ENCODE measurements at regions not wholly inside any gene's neighbourhood (a gene's known extent, or its start where the extent isn't known, plus 50 kb on each side); places are given as distances from the start of the nearest gene placed in this dataset.

DNA sequence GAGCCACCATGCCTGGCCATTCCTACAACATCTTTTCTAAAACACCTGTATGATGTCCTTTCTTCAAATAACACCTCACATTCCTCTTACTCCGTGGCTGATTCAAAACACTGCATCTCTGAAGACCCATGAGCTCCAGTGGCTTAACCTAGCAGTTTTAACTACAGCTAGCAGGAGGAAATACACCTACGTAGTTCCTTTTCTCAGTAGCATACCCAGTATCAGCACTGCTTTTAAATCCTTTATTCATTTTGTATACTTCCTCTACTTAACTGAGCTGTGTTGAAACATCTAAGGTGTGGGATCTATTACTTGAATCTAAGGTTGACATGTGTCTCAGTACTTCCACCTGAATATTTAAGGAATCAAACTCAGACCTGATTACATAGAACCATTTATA is 113.6 kb upstream of the CCDC28A start:
- Histone ChIP-seq H3K27me3 (ENCODE audit: control insufficient read depth in 1 of 2, insufficient read depth in 2 of 2, low read length in 2 of 2) (no peaks in the 10 kb centered on the region), H4K20me1 (ENCODE audit: insufficient read depth, low read length) (no peaks in the 10 kb centered on the region), H3K4me1 (ENCODE audit: insufficient read depth, low read length) (peaks cover 29% of the 10 kb centered on the region), H3K4me3 (replicated peaks in 1 of 3; ENCODE audit: insufficient read depth in 1 of 3, low read depth in 2 of 3, low read length in 3 of 3) (no peak overlapping the region), H3K9ac (ENCODE audit: insufficient read depth, low read depth, low read length) (no peak overlapping the region), H3K79me2 (ENCODE audit: insufficient read depth, low read length) (no peaks in the 10 kb centered on the region), H2AFZ (ENCODE audit: low read length) (no peak overlapping the region), H3K4me2 (ENCODE audit: low read depth, low read length) (no peak overlapping the region), H3K9me3 (ENCODE audit: low read length) (no peaks in the 10 kb centered on the region), H3K27ac (ENCODE audit: extremely low read length, insufficient read depth, low read length) (no peak overlapping the region), H3K36me3 (replicated peaks in 1 of 2; ENCODE audit: control insufficient read depth in 1 of 2, insufficient read depth in 2 of 2, low read length in 2 of 2) (no peaks in the 10 kb centered on the region)
- TF ChIP-seq HDAC6 (IDR thresholded peaks at IDR 0.05; ENCODE audit: low read depth, low read length) = no peak
- TF ChIP-seq, protein P1, sequence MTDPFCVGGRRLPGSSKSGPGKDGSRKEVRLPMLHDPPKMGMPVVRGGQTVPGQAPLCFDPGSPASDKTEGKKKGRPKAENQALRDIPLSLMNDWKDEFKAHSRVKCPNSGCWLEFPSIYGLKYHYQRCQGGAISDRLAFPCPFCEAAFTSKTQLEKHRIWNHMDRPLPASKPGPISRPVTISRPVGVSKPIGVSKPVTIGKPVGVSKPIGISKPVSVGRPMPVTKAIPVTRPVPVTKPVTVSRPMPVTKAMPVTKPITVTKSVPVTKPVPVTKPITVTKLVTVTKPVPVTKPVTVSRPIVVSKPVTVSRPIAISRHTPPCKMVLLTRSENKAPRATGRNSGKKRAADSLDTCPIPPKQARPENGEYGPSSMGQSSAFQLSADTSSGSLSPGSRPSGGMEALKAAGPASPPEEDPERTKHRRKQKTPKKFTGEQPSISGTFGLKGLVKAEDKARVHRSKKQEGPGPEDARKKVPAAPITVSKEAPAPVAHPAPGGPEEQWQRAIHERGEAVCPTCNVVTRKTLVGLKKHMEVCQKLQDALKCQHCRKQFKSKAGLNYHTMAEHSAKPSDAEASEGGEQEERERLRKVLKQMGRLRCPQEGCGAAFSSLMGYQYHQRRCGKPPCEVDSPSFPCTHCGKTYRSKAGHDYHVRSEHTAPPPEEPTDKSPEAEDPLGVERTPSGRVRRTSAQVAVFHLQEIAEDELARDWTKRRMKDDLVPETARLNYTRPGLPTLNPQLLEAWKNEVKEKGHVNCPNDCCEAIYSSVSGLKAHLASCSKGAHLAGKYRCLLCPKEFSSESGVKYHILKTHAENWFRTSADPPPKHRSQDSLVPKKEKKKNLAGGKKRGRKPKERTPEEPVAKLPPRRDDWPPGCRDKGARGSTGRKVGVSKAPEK (CRISPR knock-in tag; IDR thresholded peaks at IDR 0.05; ENCODE audit: borderline replicate concordance) = no peak
- no peak for TF ChIP-seq ZNF557 (CRISPR knock-in tag; IDR thresholded peaks at IDR 0.05)
- no peak for TF ChIP-seq ZFX (CRISPR knock-in tag; IDR thresholded peaks at IDR 0.05; ENCODE audit: low read depth)
- no peak for TF ChIP-seq ZMAT3 (CRISPR knock-in tag; conservative IDR thresholded peaks at IDR 0.05)
- no peak for TF ChIP-seq AKAP8 (CRISPR knock-in tag; IDR thresholded peaks at IDR 0.05)
- TF ChIP-seq ZSCAN29 (CRISPR knock-in tag; conservative IDR thresholded peaks at IDR 0.05) = no peak
- no peak for TF ChIP-seq GTF3A (CRISPR knock-in tag; conservative IDR thresholded peaks at IDR 0.05)
- no peak for TF ChIP-seq ZNF24 (IDR thresholded peaks at IDR 0.05)
- TF ChIP-seq, protein P2, sequence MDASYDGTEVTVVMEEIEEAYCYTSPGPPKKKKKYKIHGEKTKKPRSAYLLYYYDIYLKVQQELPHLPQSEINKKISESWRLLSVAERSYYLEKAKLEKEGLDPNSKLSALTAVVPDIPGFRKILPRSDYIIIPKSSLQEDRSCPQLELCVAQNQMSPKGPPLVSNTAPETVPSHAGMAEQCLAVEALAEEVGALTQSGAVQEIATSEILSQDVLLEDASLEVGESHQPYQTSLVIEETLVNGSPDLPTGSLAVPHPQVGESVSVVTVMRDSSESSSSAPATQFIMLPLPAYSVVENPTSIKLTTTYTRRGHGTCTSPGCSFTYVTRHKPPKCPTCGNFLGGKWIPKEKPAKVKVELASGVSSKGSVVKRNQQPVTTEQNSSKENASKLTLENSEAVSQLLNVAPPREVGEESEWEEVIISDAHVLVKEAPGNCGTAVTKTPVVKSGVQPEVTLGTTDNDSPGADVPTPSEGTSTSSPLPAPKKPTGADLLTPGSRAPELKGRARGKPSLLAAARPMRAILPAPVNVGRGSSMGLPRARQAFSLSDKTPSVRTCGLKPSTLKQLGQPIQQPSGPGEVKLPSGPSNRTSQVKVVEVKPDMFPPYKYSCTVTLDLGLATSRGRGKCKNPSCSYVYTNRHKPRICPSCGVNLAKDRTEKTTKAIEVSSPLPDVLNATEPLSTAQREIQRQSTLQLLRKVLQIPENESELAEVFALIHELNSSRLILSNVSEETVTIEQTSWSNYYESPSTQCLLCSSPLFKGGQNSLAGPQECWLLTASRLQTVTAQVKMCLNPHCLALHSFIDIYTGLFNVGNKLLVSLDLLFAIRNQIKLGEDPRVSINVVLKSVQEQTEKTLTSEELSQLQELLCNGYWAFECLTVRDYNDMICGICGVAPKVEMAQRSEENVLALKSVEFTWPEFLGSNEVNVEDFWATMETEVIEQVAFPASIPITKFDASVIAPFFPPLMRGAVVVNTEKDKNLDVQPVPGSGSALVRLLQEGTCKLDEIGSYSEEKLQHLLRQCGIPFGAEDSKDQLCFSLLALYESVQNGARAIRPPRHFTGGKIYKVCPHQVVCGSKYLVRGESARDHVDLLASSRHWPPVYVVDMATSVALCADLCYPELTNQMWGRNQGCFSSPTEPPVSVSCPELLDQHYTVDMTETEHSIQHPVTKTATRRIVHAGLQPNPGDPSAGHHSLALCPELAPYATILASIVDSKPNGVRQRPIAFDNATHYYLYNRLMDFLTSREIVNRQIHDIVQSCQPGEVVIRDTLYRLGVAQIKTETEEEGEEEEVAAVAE (CRISPR knock-in tag; IDR thresholded peaks at IDR 0.05; ENCODE audit: borderline replicate concordance) = no peak
- no peak for TF ChIP-seq KLF9 (CRISPR knock-in tag; IDR thresholded peaks at IDR 0.05; ENCODE audit: low read depth)
- TF ChIP-seq ZNF10 (CRISPR knock-in tag; IDR thresholded peaks at IDR 0.05; ENCODE audit: borderline replicate concordance, low read depth) = no peak
- TF ChIP-seq, protein P3, sequence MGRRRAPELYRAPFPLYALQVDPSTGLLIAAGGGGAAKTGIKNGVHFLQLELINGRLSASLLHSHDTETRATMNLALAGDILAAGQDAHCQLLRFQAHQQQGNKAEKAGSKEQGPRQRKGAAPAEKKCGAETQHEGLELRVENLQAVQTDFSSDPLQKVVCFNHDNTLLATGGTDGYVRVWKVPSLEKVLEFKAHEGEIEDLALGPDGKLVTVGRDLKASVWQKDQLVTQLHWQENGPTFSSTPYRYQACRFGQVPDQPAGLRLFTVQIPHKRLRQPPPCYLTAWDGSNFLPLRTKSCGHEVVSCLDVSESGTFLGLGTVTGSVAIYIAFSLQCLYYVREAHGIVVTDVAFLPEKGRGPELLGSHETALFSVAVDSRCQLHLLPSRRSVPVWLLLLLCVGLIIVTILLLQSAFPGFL (CRISPR knock-in tag; IDR thresholded peaks at IDR 0.05) = no peak
- TF ChIP-seq SMAD3 (CRISPR knock-in tag; IDR thresholded peaks at IDR 0.05) = no peak
- WGBS (ENCODE audit: low lambda C conversion rate) = 68% methylated on average over 2 of the region's 2 CpGs
- FAIRE-seq (no peak), DNase-seq (ENCODE audit: low spot score) (no peak), ATAC-seq (no peak)
- no TSS peak for BruUV-seq (replicated peaks)
- in situ Hi-C loops (cut with HindIII; ENCODE audit: extremely low pct_ligation_motif_present, low pct_unique_long_range_greater_than_20kb) = no loop called here
- CTCF ChIA-PET (ENCODE audit: low intra/inter-chr PET ratio, low total read pairs) = no interaction called here
- POLR2A ChIA-PET = no interaction called here
- intact Hi-C loops (cut with micrococcal nuclease; ENCODE audit: unreplicated experiment) = no loop called here
